ENCODE measurements at regions not wholly inside any gene's neighbourhood (a gene's known extent, or its start where the extent isn't known, plus 50 kb on each side); places are given as distances from the start of the nearest gene placed in this dataset.

DNA sequence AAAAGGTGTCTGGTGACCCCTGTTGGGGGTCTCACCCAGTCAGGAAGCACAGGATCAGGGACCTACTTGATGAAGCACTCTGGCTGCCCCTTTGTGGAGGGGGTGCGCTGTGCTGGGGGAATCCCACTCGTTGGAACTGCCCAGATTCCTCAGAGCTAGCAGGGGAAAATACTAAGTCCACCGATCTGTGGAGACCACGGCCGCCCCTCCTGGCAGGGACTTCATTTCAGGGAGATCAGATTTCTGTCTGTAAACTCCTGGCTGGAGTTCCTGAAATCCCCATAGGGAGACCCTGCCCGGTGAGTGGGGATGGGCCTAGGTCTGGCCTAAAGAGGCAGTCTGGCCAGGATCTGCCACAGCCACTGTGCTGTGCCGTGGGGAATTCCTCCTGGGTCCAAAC lies 79.3 kb upstream of the ADCY1 start:
- no peak overlapping the region for H2AFZ ChIP-seq (ENCODE audit: low read depth, low read length, poor library complexity, severe bottlenecking)
- H3K9ac ChIP-seq (ENCODE audit: low read length) = no peak overlapping the region
- peaks cover 24% of the 10 kb centered on the region for H3K27me3 ChIP-seq (ENCODE audit: insufficient read depth, low read length)
- ChIA-PET RAD21 (ENCODE audit: low non-redundant PET in 1 of 2, low total read pairs in 2 of 2, uncharacterized antibody in 2 of 2, unreplicated experiment in 2 of 2) (no interaction called here), CTCF (no interaction called here), POLR2A (no interaction called here)
- H3K4me1 ChIP-seq (ENCODE audit: control insufficient read depth in 1 of 2, insufficient read depth in 2 of 2, low read length in 2 of 2) = no peaks in the 10 kb centered on the region
- H3K4me3 ChIP-seq (replicated peaks in 1 of 2; ENCODE audit: low read depth in 1 of 2, low read length in 2 of 2) = no peak overlapping the region
- H3K9me2 ChIP-seq (ENCODE audit: insufficient read depth) = no peaks in the 10 kb centered on the region
- DNase-seq (ENCODE audit: low read depth, low spot score) (no peak), ATAC-seq (no peak)
- no peaks in the 10 kb centered on the region for H3K79me2 ChIP-seq (ENCODE audit: insufficient read depth, low read length)
- no peaks in the 10 kb centered on the region for H3K9me3 ChIP-seq (ENCODE audit: control insufficient read depth in 1 of 2, insufficient read depth in 1 of 2, low read depth in 1 of 2, low read length in 2 of 2)
- no peaks in the 10 kb centered on the region for H3K36me3 ChIP-seq (ENCODE audit: control insufficient read depth in 1 of 2, insufficient read depth in 2 of 2, low read length in 2 of 2)
- intact Hi-C loops (cut with micrococcal nuclease) = no loop called here
- H4K20me1 ChIP-seq (ENCODE audit: insufficient read depth) = no peaks in the 10 kb centered on the region
- TF ChIP-seq CBX3 (IDR thresholded peaks at IDR 0.05; ENCODE audit: low read depth) = no peak
- TF ChIP-seq TCF7L2 (IDR thresholded peaks at IDR 0.05; ENCODE audit: borderline replicate concordance, extremely low read depth, insufficient read depth, insufficient read length) = no peak
- no peak for TF ChIP-seq SP1 (IDR thresholded peaks at IDR 0.05; ENCODE audit: low read depth)
- H3K27ac ChIP-seq (ENCODE audit: low read depth, low read length) = no peak overlapping the region
- no TSS peak for BruUV-seq (replicated peaks)
- no peak overlapping the region for H3K4me2 ChIP-seq (ENCODE audit: low read length)

GRCh38 chr7:45495618-45496017 lies 78.5 kb upstream of the ADCY1 start:
- Histone ChIP-seq H3K27me3 (ENCODE audit: insufficient read depth, low read length) (peaks cover 24% of the 10 kb centered on the region), H3K79me2 (ENCODE audit: insufficient read depth, low read length) (no peaks in the 10 kb centered on the region), H3K27ac (ENCODE audit: low read depth, low read length) (no peak overlapping the region), H4K20me1 (ENCODE audit: insufficient read depth) (no peaks in the 10 kb centered on the region), H3K9ac (ENCODE audit: low read length) (no peak overlapping the region), H3K4me3 (replicated peaks in 1 of 2; ENCODE audit: low read depth in 1 of 2, low read length in 2 of 2) (no peak overlapping the region), H3K9me3 (ENCODE audit: control insufficient read depth in 1 of 2, insufficient read depth in 1 of 2, low read depth in 1 of 2, low read length in 2 of 2) (no peaks in the 10 kb centered on the region), H3K36me3 (ENCODE audit: control insufficient read depth in 1 of 2, insufficient read depth in 2 of 2, low read length in 2 of 2) (no peaks in the 10 kb centered on the region), H3K9me2 (ENCODE audit: insufficient read depth) (no peaks in the 10 kb centered on the region), H3K4me2 (ENCODE audit: low read length) (no peak overlapping the region), H2AFZ (ENCODE audit: low read depth, low read length, poor library complexity, severe bottlenecking) (no peak overlapping the region), H3K4me1 (ENCODE audit: control insufficient read depth in 1 of 2, insufficient read depth in 2 of 2, low read length in 2 of 2) (no peaks in the 10 kb centered on the region)
- ATAC-seq = no peak
- ChIA-PET RAD21 (ENCODE audit: low non-redundant PET in 1 of 2, low total read pairs in 2 of 2, uncharacterized antibody in 2 of 2, unreplicated experiment in 2 of 2) (no interaction called here), CTCF (no interaction called here), POLR2A (no interaction called here)
- intact Hi-C loops (cut with micrococcal nuclease) = no loop called here
- no TSS peak for BruUV-seq (replicated peaks)
- DNase-seq (ENCODE audit: low read depth, low spot score) = no peak
- TF ChIP-seq ZNF274 (IDR thresholded peaks at IDR 0.05; ENCODE audit: low read depth, low read length) (no peak), SP1 (IDR thresholded peaks at IDR 0.05; ENCODE audit: low read depth) (no peak), POLR2AphosphoS5 (IDR thresholded peaks at IDR 0.05; ENCODE audit: low read depth, low read length) (no peak), SRF (IDR thresholded peaks at IDR 0.05; ENCODE audit: low read depth) (no peak), FOSL1 (IDR thresholded peaks at IDR 0.05; ENCODE audit: low read depth) (no peak), ELF1 (IDR thresholded peaks at IDR 0.05; ENCODE audit: borderline replicate concordance, low read depth) (no peak), ZFX (IDR thresholded peaks at IDR 0.05) (no peak), CEBPB (IDR thresholded peaks at IDR 0.05; ENCODE audit: low read depth) (no peak), ATF3 (IDR thresholded peaks at IDR 0.05) (no peak), EZH2 (IDR thresholded peaks at IDR 0.05) (no peak), RAD21 (IDR thresholded peaks at IDR 0.05; ENCODE audit: low read depth) (no peak), EZH2phosphoT487 (IDR thresholded peaks at IDR 0.05; ENCODE audit: borderline replicate concordance) (no peak), POLR2A (IDR thresholded peaks at IDR 0.05; ENCODE audit: borderline replicate concordance, extremely low read depth, insufficient read depth, insufficient read length) (no peak)
- TF ChIP-seq, protein P1, sequence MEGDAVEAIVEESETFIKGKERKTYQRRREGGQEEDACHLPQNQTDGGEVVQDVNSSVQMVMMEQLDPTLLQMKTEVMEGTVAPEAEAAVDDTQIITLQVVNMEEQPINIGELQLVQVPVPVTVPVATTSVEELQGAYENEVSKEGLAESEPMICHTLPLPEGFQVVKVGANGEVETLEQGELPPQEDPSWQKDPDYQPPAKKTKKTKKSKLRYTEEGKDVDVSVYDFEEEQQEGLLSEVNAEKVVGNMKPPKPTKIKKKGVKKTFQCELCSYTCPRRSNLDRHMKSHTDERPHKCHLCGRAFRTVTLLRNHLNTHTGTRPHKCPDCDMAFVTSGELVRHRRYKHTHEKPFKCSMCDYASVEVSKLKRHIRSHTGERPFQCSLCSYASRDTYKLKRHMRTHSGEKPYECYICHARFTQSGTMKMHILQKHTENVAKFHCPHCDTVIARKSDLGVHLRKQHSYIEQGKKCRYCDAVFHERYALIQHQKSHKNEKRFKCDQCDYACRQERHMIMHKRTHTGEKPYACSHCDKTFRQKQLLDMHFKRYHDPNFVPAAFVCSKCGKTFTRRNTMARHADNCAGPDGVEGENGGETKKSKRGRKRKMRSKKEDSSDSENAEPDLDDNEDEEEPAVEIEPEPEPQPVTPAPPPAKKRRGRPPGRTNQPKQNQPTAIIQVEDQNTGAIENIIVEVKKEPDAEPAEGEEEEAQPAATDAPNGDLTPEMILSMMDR (IDR thresholded peaks at IDR 0.05 in 2 of 3, conservative IDR thresholded peaks at IDR 0.05 in 1 of 3; ENCODE audit: borderline replicate concordance in 1 of 3, insufficient read depth in 1 of 3, low read depth in 2 of 3, low read length in 2 of 3) = no peak

All from HCT116 (cell line).